Heart right ventricle (tissue), 16 donors: ENCODE measurements at regions not wholly inside any gene's neighbourhood (a gene's known extent, or its start where the extent isn't known, plus 50 kb on each side); places are given as distances from the start of the nearest gene placed in this dataset.

Experiments used
- ATAC-seq, 8 donors: fragments of 200-7000 bp; cut with Tn5 transposase; one replicate each; pipeline ENCODE4 v1.9.1; 2020; ENCODE audit warnings: mild to moderate bottlenecking in 8 of 8, moderate library complexity in 8 of 8, moderate number of reproducible peaks in 1 of 8
- DNase-seq, 2 donors: peaks; one replicate each; pipeline ENCODE4 v3.0.0-alpha.2; 2020
- H3K27ac ChIP-seq, 10 donors: fragments of 200-600 bp; sonication (generic) in 2 of 10; one replicate each; pipeline versions ENCODE4 v1.5.0 to v1.8.0; 2020 to 2022; ENCODE audit warnings: mild to moderate bottlenecking in 3 of 10
- H3K27me3 ChIP-seq, 7 donors: fragments of 200-600 bp; one replicate each; pipeline ENCODE4 v1.8.0; 2021 to 2022; ENCODE audit warnings: mild to moderate bottlenecking in 2 of 7
- H3K36me3 ChIP-seq, 9 donors: fragments of 200-600 bp; sonication (generic) in 1 of 9; one replicate each; pipeline versions ENCODE4 v1.5.0 to v1.8.0; 2020 to 2022; ENCODE audit warnings: mild to moderate bottlenecking in 2 of 9
- H3K4me1 ChIP-seq, 9 donors: fragments of 200-600 bp; sonication (generic) in 1 of 9; one replicate each; pipeline versions ENCODE4 v1.5.0 to v1.8.0; 2020 to 2022; ENCODE audit warnings: mild to moderate bottlenecking in 4 of 9
- H3K4me3 ChIP-seq, 10 donors: fragments of 200-600 bp; sonication (generic) in 2 of 10; one replicate each; pipeline versions ENCODE4 v1.5.0 to v1.8.0; 2020 to 2022; ENCODE audit warnings: mild to moderate bottlenecking in 7 of 10, moderate library complexity in 2 of 10
- H3K9me3 ChIP-seq, 11 donors: fragments of 200-600 bp in 10 of 11; sonication (generic) in 2 of 11; one replicate each; pipeline versions ENCODE4 v1.5.0 to v1.8.0; 2013 to 2022; ENCODE audit warnings: mild to moderate bottlenecking in 2 of 11, control low read depth in 1 of 11, moderate library complexity in 1 of 11
- WGBS, 2 donors: extraction: QIAGEN DNeasy Blood & Tissue Kit; methylation state at CpG; one replicate each; pipeline ENCODE4 v1.1.7; 2013; ENCODE audit warnings: inconsistent platforms in 1 of 2; 5-methylcytosine and 5-hydroxymethylcytosine counted together
- intact Hi-C, 10 donors: fragments of 100-400 bp; cut with DNase I; formaldehyde crosslinking; loops; one replicate each; pipeline versions ENCODE4 v1.11.1 to v1.14.2; 2022
- TF ChIP-seq, protein P1 (sequence below), 9 donors: fragments of 200-600 bp; sonication (generic) in 2 of 9; IDR thresholded peaks; one replicate each; pipeline versions ENCODE4 v1.5.0 to v1.8.0; 2021 to 2022; ENCODE audit warnings: antibody characterized with exemption in 9 of 9, mild to moderate bottlenecking in 5 of 9, moderate library complexity in 1 of 9
- donor health status: Arrhythmogenic right ventricular cardiomyopathy.
- donor health status: ischemic (EF 13 %, LVEDD 7.1; RV severe dilation, severe dysfunction).
- donor health status: healthy with polysubstance abuse.
- donor health status: DM: no; HTN: yes; CAD: no.
- donor health status: DM: no; HTN: no; CAD: no.
- donor health status: ischemic (EF 25% LVEDD 6.9; RV normal size, moderate dysfunction).
- donor health status: ischemic (EF 25% LVEDD 5.7; RV mildly dilated, moderate dysfunction).
- donor health status: healthy.
- donor health status: DM: yes; HTN: yes; CAD: no.
- donor health status: Ischemic cardiomyopathy.
- donor health status: ischemic (EF 35%, LVEDD 5.7; RV mildly dilated, moderate dysfunction).
- donor health status: nonischemic (EF 11% LVEDD 7.7; RV severe dilation, severe dysfunction).
- donor health status: DM: yes; HTN: yes; CAD: no.
- donor health status: PGD.
- donor health status: ischemic (EF 29% LVEDD 5.4; RV normal size, mild dysfunction).
- donor health status: nonischemic (EF 23%, LVEDD 6.1; RV moderate dilation, normal function).

DNA sequence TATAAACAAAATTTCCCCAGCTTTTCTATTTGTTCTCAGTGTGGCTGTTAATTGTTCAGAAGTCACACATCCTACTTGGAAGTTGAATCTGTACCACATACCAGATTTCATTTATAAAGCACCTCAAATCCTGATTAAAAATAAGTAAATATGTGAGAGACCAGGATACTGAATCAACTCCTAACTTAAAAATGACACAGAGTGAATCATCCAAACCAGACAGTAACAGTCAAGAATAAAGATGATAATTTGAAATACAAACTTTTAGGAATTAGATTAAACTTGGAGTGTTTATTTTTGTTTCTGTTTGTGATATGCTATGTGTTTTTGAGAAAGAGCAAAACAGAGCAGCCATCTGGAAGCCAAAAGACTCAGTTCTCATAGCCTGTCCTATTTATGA lies 633.2 kb upstream of the RORB start:
- no peak overlapping the region for H3K27ac ChIP-seq
- no peaks in the 10 kb centered on the region for H3K36me3 ChIP-seq
- no peaks in the 10 kb centered on the region for H3K27me3 ChIP-seq
- no peaks in the 10 kb centered on the region for H3K4me1 ChIP-seq
- no peaks in the 10 kb centered on the region for H3K9me3 ChIP-seq
- no peak overlapping the region for H3K4me3 ChIP-seq
- TF ChIP-seq, protein P1, sequence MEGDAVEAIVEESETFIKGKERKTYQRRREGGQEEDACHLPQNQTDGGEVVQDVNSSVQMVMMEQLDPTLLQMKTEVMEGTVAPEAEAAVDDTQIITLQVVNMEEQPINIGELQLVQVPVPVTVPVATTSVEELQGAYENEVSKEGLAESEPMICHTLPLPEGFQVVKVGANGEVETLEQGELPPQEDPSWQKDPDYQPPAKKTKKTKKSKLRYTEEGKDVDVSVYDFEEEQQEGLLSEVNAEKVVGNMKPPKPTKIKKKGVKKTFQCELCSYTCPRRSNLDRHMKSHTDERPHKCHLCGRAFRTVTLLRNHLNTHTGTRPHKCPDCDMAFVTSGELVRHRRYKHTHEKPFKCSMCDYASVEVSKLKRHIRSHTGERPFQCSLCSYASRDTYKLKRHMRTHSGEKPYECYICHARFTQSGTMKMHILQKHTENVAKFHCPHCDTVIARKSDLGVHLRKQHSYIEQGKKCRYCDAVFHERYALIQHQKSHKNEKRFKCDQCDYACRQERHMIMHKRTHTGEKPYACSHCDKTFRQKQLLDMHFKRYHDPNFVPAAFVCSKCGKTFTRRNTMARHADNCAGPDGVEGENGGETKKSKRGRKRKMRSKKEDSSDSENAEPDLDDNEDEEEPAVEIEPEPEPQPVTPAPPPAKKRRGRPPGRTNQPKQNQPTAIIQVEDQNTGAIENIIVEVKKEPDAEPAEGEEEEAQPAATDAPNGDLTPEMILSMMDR (IDR thresholded peaks at IDR 0.05): no peak
- no peak for ATAC-seq
- intact Hi-C loops: no loop called here
- no peak for DNase-seq

DNA sequence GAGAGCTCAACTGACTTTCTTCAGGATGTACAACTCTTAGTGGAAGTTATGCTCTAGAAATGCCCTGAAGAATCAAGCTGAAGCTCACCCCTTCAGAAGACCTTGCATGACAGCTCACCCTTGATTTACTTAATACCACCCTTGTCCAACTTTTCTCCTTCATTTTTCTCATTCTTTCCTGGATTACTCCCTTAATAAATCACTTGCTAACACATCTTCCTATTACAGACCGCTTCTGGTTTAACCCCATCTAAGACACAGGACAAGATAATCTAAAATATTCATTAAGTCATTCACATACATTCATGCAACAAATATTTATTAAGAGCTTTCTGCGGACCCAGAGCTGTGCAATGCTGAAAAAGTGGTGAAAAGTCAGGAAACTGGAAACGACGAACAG lies 630.7 kb upstream of the RORB start:
- DNase-seq (no peak), ATAC-seq (no peak)
- WGBS, 2 donors: 76 to 86% methylated on average over 4 of the region's 4 CpGs
- Histone ChIP-seq H3K4me3 (no peak overlapping the region), H3K27ac (no peak overlapping the region), H3K36me3 (no peaks in the 10 kb centered on the region), H3K4me1 (no peaks in the 10 kb centered on the region), H3K9me3 (no peaks in the 10 kb centered on the region), H3K27me3 (no peaks in the 10 kb centered on the region)
- intact Hi-C loops: no loop called here
- TF ChIP-seq, protein P1 (IDR thresholded peaks at IDR 0.05): no peak

DNA sequence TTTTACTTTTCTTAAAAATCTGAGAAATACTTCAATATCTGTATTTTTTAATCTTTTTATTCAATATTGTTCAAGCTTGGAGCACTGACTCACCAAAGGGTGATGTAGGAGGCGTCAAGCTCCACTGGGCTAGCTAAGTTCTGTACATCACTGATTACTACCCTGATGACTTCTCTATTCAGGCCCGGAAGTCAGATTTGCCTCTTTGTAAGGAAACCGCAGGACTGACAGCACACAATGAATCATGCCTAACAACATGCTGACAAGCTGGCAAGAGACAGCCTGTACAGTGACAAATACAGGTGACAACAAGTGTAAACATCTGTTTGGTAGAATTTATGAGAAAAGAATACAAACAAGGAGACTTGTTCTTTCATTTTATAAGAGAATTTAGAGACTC lies 627.9 kb upstream of the RORB start:
- Histone ChIP-seq H3K9me3 (no peaks in the 10 kb centered on the region), H3K4me1 (no peaks in the 10 kb centered on the region), H3K4me3 (no peak overlapping the region), H3K27ac (no peak overlapping the region), H3K27me3 (no peaks in the 10 kb centered on the region), H3K36me3 (no peaks in the 10 kb centered on the region)
- intact Hi-C loops: no loop called here
- no peak for DNase-seq
- WGBS, 2 donors: 34 to 54% methylated on average over 3 of the region's 3 CpGs
- ATAC-seq: no peak
- TF ChIP-seq, protein P1 (IDR thresholded peaks at IDR 0.05): no peak

DNA sequence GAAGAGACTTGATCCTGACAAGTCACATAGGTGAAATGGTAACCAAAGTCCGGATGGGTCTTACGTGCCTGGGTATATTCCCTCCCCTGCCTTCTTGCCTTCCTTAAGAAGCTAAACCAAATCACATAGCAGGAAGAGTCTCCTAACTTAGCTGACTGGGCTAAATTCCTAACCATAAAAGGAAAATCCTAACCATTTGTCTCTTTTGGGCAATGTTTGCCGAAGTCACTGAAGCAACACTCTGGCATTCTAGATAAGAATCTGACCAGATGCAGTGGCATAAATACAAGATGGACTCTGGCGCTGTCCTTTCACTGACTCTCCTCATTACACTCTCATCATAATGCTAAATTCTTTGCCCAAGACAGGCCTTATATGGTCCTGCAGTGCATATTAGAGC lies 625.5 kb upstream of the RORB start:
- TF ChIP-seq, protein P1 (IDR thresholded peaks at IDR 0.05): no peak
- H3K36me3 ChIP-seq: no peaks in the 10 kb centered on the region
- DNase-seq: no peak
- intact Hi-C loops: loop anchor here in 1 of 10 donors (10.0 kb wide), 1 partner anchor 63 kb away; no protein-coding TSS in a partner anchor
- H3K27me3 ChIP-seq: no peaks in the 10 kb centered on the region
- ATAC-seq: no peak
- no peaks in the 10 kb centered on the region for H3K9me3 ChIP-seq
- WGBS, 2 donors: 76 to 84% methylated on average over 4 of the region's 4 CpGs
- no peak overlapping the region for H3K27ac ChIP-seq
- H3K4me3 ChIP-seq: no peak overlapping the region
- no peaks in the 10 kb centered on the region for H3K4me1 ChIP-seq

DNA sequence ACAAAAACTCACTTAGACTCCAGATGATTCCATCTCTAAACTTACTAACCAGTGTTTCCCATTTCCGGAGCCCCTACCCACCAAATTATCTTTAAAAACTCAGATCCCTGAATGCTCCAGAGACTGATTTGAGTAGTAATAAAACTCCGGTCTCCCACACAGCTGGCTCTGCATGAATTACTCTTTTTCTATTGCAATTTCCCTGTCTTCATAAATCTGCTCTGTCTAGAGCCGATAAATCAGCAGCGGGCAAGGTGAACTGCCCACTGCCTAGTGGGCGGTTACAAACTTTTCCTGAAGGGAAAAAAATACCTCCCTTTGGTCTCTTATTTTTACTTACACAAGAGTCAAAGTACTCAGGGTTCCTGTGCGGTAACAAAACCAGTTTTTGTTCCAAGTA lies 624.4 kb upstream of the RORB start:
- 80 to 91% methylated on average over 6 of the region's 6 CpGs for WGBS, 2 donors
- TF ChIP-seq, protein P1 (IDR thresholded peaks at IDR 0.05): no peak
- Histone ChIP-seq H3K4me3 (no peak overlapping the region), H3K4me1 (no peaks in the 10 kb centered on the region), H3K27ac (no peak overlapping the region), H3K9me3 (no peaks in the 10 kb centered on the region), H3K36me3 (no peaks in the 10 kb centered on the region), H3K27me3 (no peaks in the 10 kb centered on the region)
- DNase-seq (no peak), ATAC-seq (no peak)
- intact Hi-C loops: loop anchor here in 1 of 10 donors (10.0 kb wide), 1 partner anchor 62 kb away; no protein-coding TSS in a partner anchor
